SK-N-SH (cell line): ENCODE measurements at regions not wholly inside any gene's neighbourhood (a gene's known extent, or its start where the extent isn't known, plus 50 kb on each side); places are given as distances from the start of the nearest gene placed in this dataset.

ENCODE experiments used
- CTCF ChIA-PET: fragments of 300-600, 350-600 bp; formaldehyde crosslinking; extraction: SDS; loops from one replicate; lab custom pipeline; 2021; lab: Yijun Ruan, JAX
- POLR2A ChIA-PET: fragments of 350-600 bp; sonication (Branson Sonifier 250); formaldehyde crosslinking; extraction: SDS; loops from one replicate; lab custom pipeline; 2020; ENCODE audit warnings: antibody characterized with exemption, inconsistent platforms; lab: Yijun Ruan, JAX
- DNase-seq: peaks from one replicate; pipeline ENCODE4 v3.0.0; 2012
- H2AFZ ChIP-seq: fragments of 200-600 bp; sonication (generic); 2 replicates; pipeline ENCODE4 v1.8.1; 2016; ENCODE audit warnings: antibody characterized with exemption, mild to moderate bottlenecking, low read depth
- H3F3A ChIP-seq: fragments of 200-600 bp; sonication (generic); replicated peaks from 2 replicates; pipeline ENCODE3; 2016; ENCODE audit warnings: antibody characterized with exemption, mild to moderate bottlenecking; ENCODE audit not compliant: insufficient read depth
- H3K27ac ChIP-seq, 2 experiments: fragments of 200-500 bp in 1 of 2; fragments of 200-600 bp in 1 of 2; sonication (Bioruptor generic) in 1 of 2; sonication (generic), shearing (Covaris generic) in 1 of 2; 2 replicates each; pipeline versions ENCODE4 v1.5.1 to v1.6.1; 2014 to 2016; ENCODE audit warnings: low read depth in 2 of 2, inconsistent platforms in 1 of 2, low read length in 1 of 2, mild to moderate bottlenecking in 1 of 2, mixed read lengths in 1 of 2
- H3K27me3 ChIP-seq: fragments of 200-600 bp; sonication (generic), shearing (Covaris generic); 2 replicates; pipeline ENCODE4 v1.6.1; 2016; ENCODE audit warnings: mixed run types; ENCODE audit not compliant: insufficient read depth
- H3K36me3 ChIP-seq, 2 experiments: fragments of 200-500 bp in 1 of 2; fragments of 200-600 bp in 1 of 2; sonication (Bioruptor generic) in 1 of 2; sonication (generic) in 1 of 2; replicated peaks in 1 of 2; 2 replicates each; pipeline versions ENCODE3 to v1.5.1; 2014 to 2016; ENCODE audit warnings: low read length in 1 of 2, mild to moderate bottlenecking in 1 of 2; ENCODE audit not compliant: insufficient read depth in 2 of 2, control insufficient read depth in 1 of 2
- H3K4me1 ChIP-seq, 2 experiments: fragments of 200-500 bp in 1 of 2; fragments of 200-600 bp in 1 of 2; sonication (Bioruptor generic) in 1 of 2; sonication (generic), shearing (Covaris generic) in 1 of 2; 2 replicates each; pipeline versions ENCODE4 v1.5.1 to v1.6.1; 2014 to 2016; ENCODE audit warnings: low read depth in 1 of 2, low read length in 1 of 2, mixed run types in 1 of 2; ENCODE audit not compliant: insufficient read depth in 2 of 2, control insufficient read depth in 1 of 2
- H3K4me2 ChIP-seq: fragments of 200-600 bp; sonication (generic), shearing (Covaris generic); 2 replicates; pipeline ENCODE4 v1.6.1; 2017; ENCODE audit warnings: mixed run types
- H3K4me3 ChIP-seq, 2 experiments: fragments of 200-500 bp in 1 of 2; fragments of 200-600 bp in 1 of 2; sonication (Bioruptor generic) in 1 of 2; sonication (generic), shearing (Covaris generic) in 1 of 2; 2 replicates each; pipeline versions ENCODE4 v1.5.1 to v1.8.1; 2014 to 2016; ENCODE audit warnings: low read depth in 2 of 2, inconsistent platforms in 1 of 2, low read length in 1 of 2, mild to moderate bottlenecking in 1 of 2, mixed read lengths in 1 of 2, moderate library complexity in 1 of 2
- H3K79me2 ChIP-seq: fragments of 200-600 bp; sonication (generic); 2 replicates; pipeline ENCODE4 v1.8.1; 2017; ENCODE audit warnings: mild to moderate bottlenecking; ENCODE audit not compliant: insufficient read depth
- H3K9ac ChIP-seq: fragments of 200-600 bp; sonication (generic); 2 replicates; pipeline ENCODE4 v1.6.1; 2017; ENCODE audit warnings: mixed run types
- H3K9me2 ChIP-seq: fragments of 200-600 bp; sonication (generic); 2 replicates; pipeline ENCODE4 v1.6.1; 2017; ENCODE audit warnings: mixed run types
- H3K9me3 ChIP-seq: fragments of 200-600 bp; sonication (generic); 2 replicates; pipeline ENCODE4 v1.6.1; 2017; ENCODE audit warnings: mixed run types, mild to moderate bottlenecking, moderate library complexity
- H4K20me1 ChIP-seq: fragments of 200-600 bp; sonication (generic); 2 replicates; pipeline ENCODE4 v1.6.1; 2017; ENCODE audit warnings: mild to moderate bottlenecking, mixed run types; ENCODE audit not compliant: insufficient read depth
- ELF1 ChIP-seq: IDR thresholded peaks from 2 replicates; pipeline ENCODE4 v1.4.0; 2012
- EP300 ChIP-seq, 2 experiments: IDR thresholded peaks; 2 replicates each; pipeline versions ENCODE4 v1.4.0 to v1.6.1; 2012; ENCODE audit warnings: borderline replicate concordance in 1 of 2, low read depth in 1 of 2, low read length in 1 of 2
- EZH2phosphoT487 ChIP-seq: fragments of 200-600 bp; sonication (generic); IDR thresholded peaks from 2 replicates; pipeline ENCODE4 v1.6.1; 2017; ENCODE audit warnings: low read depth, mixed run types, mild to moderate bottlenecking, antibody characterized with exemption, moderate library complexity, borderline replicate concordance
- FOXJ3 ChIP-seq: sonication (generic); formaldehyde crosslinking; IDR thresholded peaks from 2 replicates; pipeline ENCODE4 v1.5.1; 2020; ENCODE audit warnings: mild to moderate bottlenecking, missing genetic modification reagents
- FOXM1 ChIP-seq: IDR thresholded peaks from 2 replicates; pipeline ENCODE4 v1.4.0; 2012; ENCODE audit warnings: low read depth, mild to moderate bottlenecking
- GABPA ChIP-seq: IDR thresholded peaks from 2 replicates; pipeline ENCODE4 v1.4.0; 2012; ENCODE audit warnings: low read depth, mild to moderate bottlenecking
- MXI1 ChIP-seq: IDR thresholded peaks from 2 replicates; pipeline ENCODE4 v1.6.1; 2012; ENCODE audit warnings: mild to moderate bottlenecking, low read depth, low read length, improper control_type of control experiment
- POLR2AphosphoS5 ChIP-seq: IDR thresholded peaks from 2 replicates; pipeline ENCODE4 v1.6.1; 2012; ENCODE audit warnings: low read depth, low read length
- RFX5 ChIP-seq: IDR thresholded peaks from 2 replicates; pipeline ENCODE4 v1.6.1; 2012; ENCODE audit warnings: mild to moderate bottlenecking, improper control_type of control experiment, low read length
- SMC3 ChIP-seq: IDR thresholded peaks from 2 replicates; pipeline ENCODE4 v1.6.1; 2012; ENCODE audit warnings: low read depth, low read length, improper control_type of control experiment
- TCF12 ChIP-seq: IDR thresholded peaks from 2 replicates; pipeline ENCODE4 v1.4.0; 2012
- TEAD4 ChIP-seq: IDR thresholded peaks from 2 replicates; pipeline ENCODE4 v1.4.0; 2012; ENCODE audit warnings: mild to moderate bottlenecking, borderline replicate concordance; ENCODE audit not compliant: insufficient read depth
- TF ChIP-seq, protein P1 (sequence below): IDR thresholded peaks from 2 replicates; pipeline ENCODE4 v1.6.1; 2012; ENCODE audit warnings: mild to moderate bottlenecking, low read depth, low read length, moderate library complexity
- TF ChIP-seq, protein P2 (sequence below): fragments of 150-350 bp; IDR thresholded peaks from 2 replicates; pipeline ENCODE4 v1.6.1; 2016; ENCODE audit warnings: mild to moderate bottlenecking, low read depth, low read length
- TF ChIP-seq, protein P3 (sequence below): IDR thresholded peaks from 2 replicates; pipeline ENCODE4 v1.4.0; 2012; ENCODE audit warnings: low read depth, borderline replicate concordance
- TF ChIP-seq, protein P4 (sequence below): fragments of 150-350 bp; IDR thresholded peaks from 2 replicates; pipeline ENCODE4 v1.6.1; 2017; ENCODE audit warnings: antibody characterized with exemption, low read length, low read depth, borderline replicate concordance

DNA sequence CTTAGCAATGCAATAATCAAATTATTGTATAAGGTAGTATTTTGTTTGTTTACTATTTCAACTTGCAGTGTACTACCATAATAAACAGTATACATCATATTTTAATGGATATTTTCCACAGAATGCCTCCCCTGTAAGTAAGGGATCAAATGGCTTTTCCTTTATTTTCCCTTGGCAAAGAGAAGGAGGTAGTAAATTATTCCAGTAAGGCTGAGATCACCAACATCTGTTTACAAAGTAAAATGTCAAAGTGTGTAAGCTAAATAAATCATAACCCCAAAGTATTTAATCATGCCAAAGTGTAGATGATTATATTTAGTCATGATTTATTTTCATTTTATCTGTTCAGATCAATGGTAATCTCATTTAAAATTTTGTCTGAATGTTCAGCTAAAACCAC lies 537.6 kb downstream of the PRDM9 start:
- Histone ChIP-seq H2AFZ (no peak overlapping the region), H3K27ac (no peak overlapping the region), H4K20me1 (no peaks in the 10 kb centered on the region), H3K9me2 (no peaks in the 10 kb centered on the region), H3K4me3 (no peak overlapping the region), H3K9me3 (no peaks in the 10 kb centered on the region), H3F3A (no peaks in the 10 kb centered on the region), H3K36me3 (no peaks in the 10 kb centered on the region), H3K4me2 (no peak overlapping the region), H3K27me3 (no peaks in the 10 kb centered on the region), H3K9ac (no peak overlapping the region), H3K79me2 (no peaks in the 10 kb centered on the region), H3K4me1 (no peaks in the 10 kb centered on the region)
- no peak for TF ChIP-seq ELF1
- no peak for TF ChIP-seq FOXM1
- TF ChIP-seq, protein P1, sequence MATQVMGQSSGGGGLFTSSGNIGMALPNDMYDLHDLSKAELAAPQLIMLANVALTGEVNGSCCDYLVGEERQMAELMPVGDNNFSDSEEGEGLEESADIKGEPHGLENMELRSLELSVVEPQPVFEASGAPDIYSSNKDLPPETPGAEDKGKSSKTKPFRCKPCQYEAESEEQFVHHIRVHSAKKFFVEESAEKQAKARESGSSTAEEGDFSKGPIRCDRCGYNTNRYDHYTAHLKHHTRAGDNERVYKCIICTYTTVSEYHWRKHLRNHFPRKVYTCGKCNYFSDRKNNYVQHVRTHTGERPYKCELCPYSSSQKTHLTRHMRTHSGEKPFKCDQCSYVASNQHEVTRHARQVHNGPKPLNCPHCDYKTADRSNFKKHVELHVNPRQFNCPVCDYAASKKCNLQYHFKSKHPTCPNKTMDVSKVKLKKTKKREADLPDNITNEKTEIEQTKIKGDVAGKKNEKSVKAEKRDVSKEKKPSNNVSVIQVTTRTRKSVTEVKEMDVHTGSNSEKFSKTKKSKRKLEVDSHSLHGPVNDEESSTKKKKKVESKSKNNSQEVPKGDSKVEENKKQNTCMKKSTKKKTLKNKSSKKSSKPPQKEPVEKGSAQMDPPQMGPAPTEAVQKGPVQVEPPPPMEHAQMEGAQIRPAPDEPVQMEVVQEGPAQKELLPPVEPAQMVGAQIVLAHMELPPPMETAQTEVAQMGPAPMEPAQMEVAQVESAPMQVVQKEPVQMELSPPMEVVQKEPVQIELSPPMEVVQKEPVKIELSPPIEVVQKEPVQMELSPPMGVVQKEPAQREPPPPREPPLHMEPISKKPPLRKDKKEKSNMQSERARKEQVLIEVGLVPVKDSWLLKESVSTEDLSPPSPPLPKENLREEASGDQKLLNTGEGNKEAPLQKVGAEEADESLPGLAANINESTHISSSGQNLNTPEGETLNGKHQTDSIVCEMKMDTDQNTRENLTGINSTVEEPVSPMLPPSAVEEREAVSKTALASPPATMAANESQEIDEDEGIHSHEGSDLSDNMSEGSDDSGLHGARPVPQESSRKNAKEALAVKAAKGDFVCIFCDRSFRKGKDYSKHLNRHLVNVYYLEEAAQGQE = no peak
- no peak for TF ChIP-seq POLR2AphosphoS5
- TF ChIP-seq MXI1 = no peak
- no peak for TF ChIP-seq GABPA
- TF ChIP-seq, protein P2, sequence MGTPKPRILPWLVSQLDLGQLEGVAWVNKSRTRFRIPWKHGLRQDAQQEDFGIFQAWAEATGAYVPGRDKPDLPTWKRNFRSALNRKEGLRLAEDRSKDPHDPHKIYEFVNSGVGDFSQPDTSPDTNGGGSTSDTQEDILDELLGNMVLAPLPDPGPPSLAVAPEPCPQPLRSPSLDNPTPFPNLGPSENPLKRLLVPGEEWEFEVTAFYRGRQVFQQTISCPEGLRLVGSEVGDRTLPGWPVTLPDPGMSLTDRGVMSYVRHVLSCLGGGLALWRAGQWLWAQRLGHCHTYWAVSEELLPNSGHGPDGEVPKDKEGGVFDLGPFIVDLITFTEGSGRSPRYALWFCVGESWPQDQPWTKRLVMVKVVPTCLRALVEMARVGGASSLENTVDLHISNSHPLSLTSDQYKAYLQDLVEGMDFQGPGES = no peak
- no peak for TF ChIP-seq TCF12
- no peak for TF ChIP-seq EP300 (IDR thresholded peaks at IDR 0.05; ENCODE audit: borderline replicate concordance in 1 of 2, low read depth in 1 of 2, low read length in 1 of 2)
- TF ChIP-seq, protein P3, sequence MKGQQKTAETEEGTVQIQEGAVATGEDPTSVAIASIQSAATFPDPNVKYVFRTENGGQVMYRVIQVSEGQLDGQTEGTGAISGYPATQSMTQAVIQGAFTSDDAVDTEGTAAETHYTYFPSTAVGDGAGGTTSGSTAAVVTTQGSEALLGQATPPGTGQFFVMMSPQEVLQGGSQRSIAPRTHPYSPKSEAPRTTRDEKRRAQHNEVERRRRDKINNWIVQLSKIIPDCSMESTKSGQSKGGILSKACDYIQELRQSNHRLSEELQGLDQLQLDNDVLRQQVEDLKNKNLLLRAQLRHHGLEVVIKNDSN = no peak
- no peak for TF ChIP-seq RFX5
- TF ChIP-seq, protein P4, sequence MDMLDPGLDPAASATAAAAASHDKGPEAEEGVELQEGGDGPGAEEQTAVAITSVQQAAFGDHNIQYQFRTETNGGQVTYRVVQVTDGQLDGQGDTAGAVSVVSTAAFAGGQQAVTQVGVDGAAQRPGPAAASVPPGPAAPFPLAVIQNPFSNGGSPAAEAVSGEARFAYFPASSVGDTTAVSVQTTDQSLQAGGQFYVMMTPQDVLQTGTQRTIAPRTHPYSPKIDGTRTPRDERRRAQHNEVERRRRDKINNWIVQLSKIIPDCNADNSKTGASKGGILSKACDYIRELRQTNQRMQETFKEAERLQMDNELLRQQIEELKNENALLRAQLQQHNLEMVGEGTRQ = no peak
- no peak for TF ChIP-seq EZH2phosphoT487
- no peak for TF ChIP-seq FOXJ3 (CRISPR knock-in tag)
- no peak for TF ChIP-seq SMC3
- TF ChIP-seq TEAD4 = no peak
- ChIA-PET POLR2A (no interaction called here), CTCF (no interaction called here)
- DNase-seq = no peak
